ENCODE measurements at regions not wholly inside any gene's neighbourhood (a gene's known extent, or its start where the extent isn't known, plus 50 kb on each side); places are given as distances from the start of the nearest gene placed in this dataset.

DNA sequence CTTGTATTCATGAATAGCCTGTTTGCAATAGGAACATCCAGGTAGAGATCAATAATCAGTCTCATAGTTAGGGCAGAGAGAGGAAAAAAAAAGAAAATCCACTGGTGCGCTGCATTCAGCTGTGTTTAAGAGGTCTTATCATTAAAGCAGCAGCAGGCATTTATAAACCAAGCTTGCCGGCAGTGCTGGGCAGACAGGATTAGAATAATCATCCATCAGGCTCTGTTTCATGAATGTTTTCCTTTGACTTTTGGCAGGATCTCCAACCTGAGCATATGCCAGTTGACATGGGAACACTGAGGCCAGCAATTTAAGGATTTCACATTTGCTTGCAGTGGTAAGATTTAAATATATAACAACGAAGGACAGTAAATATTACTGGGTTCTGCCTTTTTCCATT is 305.2 kb upstream of the SEMA6D start:
- TF ChIP-seq EZH2 (IDR thresholded peaks at IDR 0.05; ENCODE audit: borderline replicate concordance, low read length), result no peak
- TF ChIP-seq, protein P1, sequence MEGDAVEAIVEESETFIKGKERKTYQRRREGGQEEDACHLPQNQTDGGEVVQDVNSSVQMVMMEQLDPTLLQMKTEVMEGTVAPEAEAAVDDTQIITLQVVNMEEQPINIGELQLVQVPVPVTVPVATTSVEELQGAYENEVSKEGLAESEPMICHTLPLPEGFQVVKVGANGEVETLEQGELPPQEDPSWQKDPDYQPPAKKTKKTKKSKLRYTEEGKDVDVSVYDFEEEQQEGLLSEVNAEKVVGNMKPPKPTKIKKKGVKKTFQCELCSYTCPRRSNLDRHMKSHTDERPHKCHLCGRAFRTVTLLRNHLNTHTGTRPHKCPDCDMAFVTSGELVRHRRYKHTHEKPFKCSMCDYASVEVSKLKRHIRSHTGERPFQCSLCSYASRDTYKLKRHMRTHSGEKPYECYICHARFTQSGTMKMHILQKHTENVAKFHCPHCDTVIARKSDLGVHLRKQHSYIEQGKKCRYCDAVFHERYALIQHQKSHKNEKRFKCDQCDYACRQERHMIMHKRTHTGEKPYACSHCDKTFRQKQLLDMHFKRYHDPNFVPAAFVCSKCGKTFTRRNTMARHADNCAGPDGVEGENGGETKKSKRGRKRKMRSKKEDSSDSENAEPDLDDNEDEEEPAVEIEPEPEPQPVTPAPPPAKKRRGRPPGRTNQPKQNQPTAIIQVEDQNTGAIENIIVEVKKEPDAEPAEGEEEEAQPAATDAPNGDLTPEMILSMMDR (IDR thresholded peaks at IDR 0.05; ENCODE audit: low read length), result no peak
